ENCODE measurements at regions not wholly inside any gene's neighbourhood (a gene's known extent, or its start where the extent isn't known, plus 50 kb on each side); places are given as distances from the start of the nearest gene placed in this dataset.
A peak's percentile ranks its signal among the peaks of the same experiment; 100 is the strongest.

DNA sequence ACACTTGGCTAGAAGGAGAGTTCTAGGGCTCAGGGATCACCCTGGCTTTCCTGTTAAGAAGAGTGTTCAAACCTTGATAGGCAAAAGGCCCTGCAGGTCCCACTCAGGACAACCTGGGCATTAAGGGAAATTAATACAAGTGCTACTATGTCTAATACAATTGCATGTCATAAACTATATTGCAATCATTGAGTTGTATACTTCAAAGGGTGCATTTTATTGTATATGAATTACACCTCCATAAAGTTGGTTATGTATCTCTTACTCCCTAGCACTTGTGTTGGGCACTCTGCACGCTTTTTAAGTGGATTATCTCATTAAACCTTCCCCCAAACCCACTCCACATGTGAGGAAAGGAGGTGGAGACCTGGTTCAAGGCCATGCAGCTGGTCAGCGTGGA, 172.1 kb upstream of the GLI2 start:
- TF ChIP-seq, protein P1, sequence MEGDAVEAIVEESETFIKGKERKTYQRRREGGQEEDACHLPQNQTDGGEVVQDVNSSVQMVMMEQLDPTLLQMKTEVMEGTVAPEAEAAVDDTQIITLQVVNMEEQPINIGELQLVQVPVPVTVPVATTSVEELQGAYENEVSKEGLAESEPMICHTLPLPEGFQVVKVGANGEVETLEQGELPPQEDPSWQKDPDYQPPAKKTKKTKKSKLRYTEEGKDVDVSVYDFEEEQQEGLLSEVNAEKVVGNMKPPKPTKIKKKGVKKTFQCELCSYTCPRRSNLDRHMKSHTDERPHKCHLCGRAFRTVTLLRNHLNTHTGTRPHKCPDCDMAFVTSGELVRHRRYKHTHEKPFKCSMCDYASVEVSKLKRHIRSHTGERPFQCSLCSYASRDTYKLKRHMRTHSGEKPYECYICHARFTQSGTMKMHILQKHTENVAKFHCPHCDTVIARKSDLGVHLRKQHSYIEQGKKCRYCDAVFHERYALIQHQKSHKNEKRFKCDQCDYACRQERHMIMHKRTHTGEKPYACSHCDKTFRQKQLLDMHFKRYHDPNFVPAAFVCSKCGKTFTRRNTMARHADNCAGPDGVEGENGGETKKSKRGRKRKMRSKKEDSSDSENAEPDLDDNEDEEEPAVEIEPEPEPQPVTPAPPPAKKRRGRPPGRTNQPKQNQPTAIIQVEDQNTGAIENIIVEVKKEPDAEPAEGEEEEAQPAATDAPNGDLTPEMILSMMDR (IDR thresholded peaks at IDR 0.05; ENCODE audit: low read depth, low read length) = no peak
- DNase-seq (ENCODE audit: extremely low read depth, low read depth) = no peak

DNA sequence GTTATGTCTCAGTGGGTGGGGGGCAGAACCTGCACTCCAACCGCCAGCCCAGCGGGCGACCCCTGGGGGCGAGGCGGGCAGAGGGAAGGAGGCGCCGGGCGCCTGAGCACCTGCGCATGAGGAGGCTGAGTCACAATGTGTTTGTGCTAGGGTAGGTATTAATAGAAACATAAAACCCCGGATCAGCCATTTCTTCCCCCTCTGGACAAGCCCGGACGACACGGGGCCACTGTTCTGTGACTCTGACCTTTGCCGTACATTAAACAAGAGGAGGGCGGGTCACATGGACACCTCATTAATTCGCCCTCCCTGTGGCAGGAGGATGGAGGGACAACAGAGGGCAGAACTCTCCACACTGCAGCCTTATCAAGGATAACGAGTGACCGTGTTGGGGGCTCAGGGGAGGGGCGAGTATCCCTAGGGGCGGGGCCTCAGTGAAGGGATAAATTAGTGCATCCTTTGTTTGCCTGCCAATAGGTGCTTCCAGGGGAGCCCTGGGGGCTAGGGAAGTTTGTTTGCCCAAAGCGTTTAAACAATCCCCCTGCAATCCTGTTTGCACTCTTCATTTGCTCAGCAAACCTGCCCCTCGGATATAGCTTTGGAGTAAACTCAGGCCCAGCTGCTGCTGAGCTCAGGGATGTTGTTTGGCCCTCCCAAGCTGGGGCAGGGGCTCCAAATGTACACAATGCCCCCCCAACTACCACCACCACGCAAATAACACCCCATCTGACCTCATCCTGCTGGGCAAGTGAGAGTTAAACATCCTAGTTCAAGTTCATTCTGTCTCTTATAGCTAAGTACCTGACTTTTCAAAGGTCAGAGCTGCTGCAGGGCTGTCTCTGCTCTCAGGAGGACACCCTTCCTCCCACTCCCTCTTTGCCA, 171.2 kb upstream of the GLI2 start:
- no peak for DNase-seq (ENCODE audit: extremely low read depth, low read depth)
- TF ChIP-seq, protein P1 (IDR thresholded peaks at IDR 0.05; ENCODE audit: low read depth, low read length) = no peak

DNA sequence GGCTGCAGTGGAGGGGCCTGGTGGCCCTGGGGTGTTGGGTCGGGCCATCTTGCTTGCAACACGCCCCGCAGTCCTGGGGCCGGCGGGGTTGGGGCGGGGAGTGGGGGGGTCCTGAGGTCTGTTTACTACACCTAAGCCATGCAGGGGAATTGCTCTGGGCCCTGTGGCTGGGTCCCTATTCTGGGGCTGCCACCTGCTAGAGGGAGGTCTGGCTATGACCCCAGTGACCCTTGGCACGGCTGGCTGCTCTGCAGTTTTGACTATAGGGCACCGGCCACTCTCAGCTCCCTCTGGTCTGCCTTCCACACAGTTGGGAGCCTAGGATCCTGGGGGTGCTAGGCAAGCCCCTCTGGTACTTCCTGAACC, 170.6 kb upstream of the GLI2 start:
- no peak for DNase-seq (ENCODE audit: extremely low read depth, low read depth)
- TF ChIP-seq, protein P1 (IDR thresholded peaks at IDR 0.05; ENCODE audit: low read depth, low read length) = no peak

DNA sequence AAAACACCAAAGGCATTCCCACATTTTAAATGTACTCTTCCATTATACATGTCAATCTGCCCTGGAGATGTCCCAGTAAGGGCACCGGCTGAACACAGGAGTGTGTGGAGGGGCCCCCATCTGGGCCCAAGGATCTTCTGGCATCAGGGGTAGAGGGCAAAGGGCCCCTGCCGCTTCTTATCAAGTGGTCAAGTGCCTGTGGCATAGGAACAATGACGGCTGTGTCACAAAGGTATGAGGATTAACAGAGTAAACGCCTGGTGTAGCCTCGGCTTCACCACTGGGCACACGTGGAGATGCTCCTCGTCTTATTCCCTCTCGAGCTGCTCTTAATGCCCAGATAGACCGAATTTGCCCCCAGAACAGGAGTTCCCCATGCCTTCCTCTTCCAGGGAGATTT, 169.7 kb upstream of the GLI2 start:
- TF ChIP-seq, protein P1 (IDR thresholded peaks at IDR 0.05; ENCODE audit: low read depth, low read length) = no peak
- no peak for DNase-seq (ENCODE audit: extremely low read depth, low read depth)

DNA sequence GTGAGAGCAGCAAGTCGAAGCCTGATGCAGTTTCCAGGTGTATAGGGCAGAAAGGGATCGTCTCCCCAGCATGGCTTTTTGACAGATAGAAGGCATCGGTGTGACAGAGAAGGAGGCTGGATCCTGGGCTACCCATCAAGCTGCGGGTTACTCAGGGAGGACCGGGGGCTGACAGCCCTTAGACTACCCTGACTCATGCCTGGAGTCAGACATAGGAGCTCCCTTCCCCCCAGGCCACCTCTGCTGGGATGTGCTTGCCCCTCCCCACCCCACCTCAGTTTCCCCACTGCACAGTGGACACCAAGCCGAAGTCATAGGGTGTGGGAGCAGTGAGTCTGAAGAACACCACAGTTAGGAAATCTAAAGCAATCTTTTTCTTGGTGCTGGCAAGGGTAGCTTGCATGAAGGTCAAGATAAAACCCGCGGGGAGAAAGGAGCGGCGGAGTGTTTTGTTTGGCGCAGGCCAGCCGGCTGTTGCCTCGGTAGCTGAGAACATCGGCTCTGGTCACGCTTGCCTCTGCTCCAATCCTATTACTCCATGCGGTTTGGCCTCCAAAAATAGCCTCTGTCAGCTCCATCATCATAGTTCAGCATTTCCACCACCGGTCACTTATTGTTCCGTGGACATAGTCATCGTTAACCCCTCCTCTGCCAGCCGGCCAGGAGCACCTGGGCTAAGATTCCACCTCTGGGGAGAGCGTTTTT, 169.2 kb upstream of the GLI2 start:
- peak; percentile 76 for DNase-seq (ENCODE audit: extremely low read depth, low read depth)
- TF ChIP-seq, protein P1 (IDR thresholded peaks at IDR 0.05; ENCODE audit: low read depth, low read length) = no peak

DNA sequence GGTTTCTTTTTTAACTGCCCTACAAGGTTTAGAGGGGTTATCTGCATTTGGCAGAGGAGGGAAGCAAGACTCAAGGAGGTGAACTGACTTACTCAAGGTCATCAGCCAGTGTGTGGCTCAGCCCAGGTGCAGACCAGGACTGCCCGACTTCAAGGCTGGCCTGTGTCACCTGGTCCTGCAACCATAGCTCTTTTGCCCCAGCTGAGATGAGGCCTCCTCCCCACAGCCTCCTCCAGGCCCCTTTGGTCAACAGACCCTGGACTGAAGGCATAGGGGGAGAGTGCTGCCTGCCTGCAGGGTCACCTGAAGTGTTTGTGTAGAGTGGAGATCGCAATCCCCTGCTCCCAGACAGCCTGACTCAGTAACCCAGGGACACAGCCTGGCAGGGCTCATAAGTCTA, 168.5 kb upstream of the GLI2 start:
- no peak for DNase-seq (ENCODE audit: extremely low read depth, low read depth)

More for the DNA sequence above, 168.5 kb upstream of the GLI2 start:
- TF ChIP-seq, protein P1 (IDR thresholded peaks at IDR 0.05; ENCODE audit: low read depth, low read length) = no peak

Data from AG09319 (cell line).